A549 (cell line): ENCODE measurements at regions not wholly inside any gene's neighbourhood (a gene's known extent, or its start where the extent isn't known, plus 50 kb on each side); places are given as distances from the start of the nearest gene placed in this dataset.

Experiments used
- BHLHE40 ChIP-seq: IDR thresholded peaks from 2 replicates; pipeline ENCODE4 v1.6.1; 2012; ENCODE audit warnings: low read depth, low read length, inconsistent platforms
- CTCF ChIP-seq: fragments of >200 bp; sonication (Bioruptor Twin); formaldehyde crosslinking; IDR thresholded peaks from 3 replicates; pipeline ENCODE4 v1.5.1; 2016
- KDM1A ChIP-seq: fragments of 200-600 bp; sonication (generic); IDR thresholded peaks from 2 replicates; pipeline ENCODE4 v1.6.1; 2016; ENCODE audit warnings: low read depth, mild to moderate bottlenecking
- MAZ ChIP-seq: fragments of 150-350 bp; IDR thresholded peaks from 2 replicates; pipeline ENCODE4 v1.6.1; 2014; ENCODE audit warnings: antibody characterized with exemption, low read depth, low read length, borderline replicate concordance
- POLR2A ChIP-seq: IDR thresholded peaks from 2 replicates; pipeline ENCODE4 v1.6.1; 2012; ENCODE audit warnings: mild to moderate bottlenecking, low read length
- RCOR1 ChIP-seq: fragments of 150-350 bp; IDR thresholded peaks from 2 replicates; pipeline ENCODE4 v1.6.1; 2014; ENCODE audit warnings: antibody characterized with exemption, low read length, low read depth
- SMC3 ChIP-seq: fragments of >200 bp; sonication (Bioruptor Twin); formaldehyde crosslinking; IDR thresholded peaks from 3 replicates; pipeline ENCODE4 v1.6.1; 2018; ENCODE audit warnings: inconsistent platforms
- USF2 ChIP-seq: fragments of 450-650 bp; IDR thresholded peaks from 2 replicates; pipeline ENCODE4 v1.6.1; 2014; ENCODE audit warnings: antibody characterized with exemption
- ZC3H11A ChIP-seq: fragments of 450-650 bp; IDR thresholded peaks from 2 replicates; pipeline ENCODE4 v1.6.1; 2014; ENCODE audit warnings: antibody characterized with exemption, mild to moderate bottlenecking
- TF ChIP-seq, protein P1 (sequence below): IDR thresholded peaks from 2 replicates; pipeline ENCODE4 v1.6.1; 2012

GRCh38 chr17:56011406-56012131 is 141.7 kb upstream of the ANKFN1 start:
- no peak for TF ChIP-seq BHLHE40
- no peak for TF ChIP-seq KDM1A
- no peak for TF ChIP-seq CTCF
- TF ChIP-seq POLR2A: no peak
- TF ChIP-seq, protein P1, sequence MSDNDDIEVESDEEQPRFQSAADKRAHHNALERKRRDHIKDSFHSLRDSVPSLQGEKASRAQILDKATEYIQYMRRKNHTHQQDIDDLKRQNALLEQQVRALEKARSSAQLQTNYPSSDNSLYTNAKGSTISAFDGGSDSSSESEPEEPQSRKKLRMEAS: no peak
- no peak for TF ChIP-seq SMC3
- no peak for TF ChIP-seq MAZ
- TF ChIP-seq USF2: no peak
- no peak for TF ChIP-seq ZC3H11A
- TF ChIP-seq RCOR1: no peak
